ENCODE measurements at regions not wholly inside any gene's neighbourhood (a gene's known extent, or its start where the extent isn't known, plus 50 kb on each side); places are given as distances from the start of the nearest gene placed in this dataset.
A peak's percentile ranks its signal among the peaks of the same experiment; 100 is the strongest.

DNA sequence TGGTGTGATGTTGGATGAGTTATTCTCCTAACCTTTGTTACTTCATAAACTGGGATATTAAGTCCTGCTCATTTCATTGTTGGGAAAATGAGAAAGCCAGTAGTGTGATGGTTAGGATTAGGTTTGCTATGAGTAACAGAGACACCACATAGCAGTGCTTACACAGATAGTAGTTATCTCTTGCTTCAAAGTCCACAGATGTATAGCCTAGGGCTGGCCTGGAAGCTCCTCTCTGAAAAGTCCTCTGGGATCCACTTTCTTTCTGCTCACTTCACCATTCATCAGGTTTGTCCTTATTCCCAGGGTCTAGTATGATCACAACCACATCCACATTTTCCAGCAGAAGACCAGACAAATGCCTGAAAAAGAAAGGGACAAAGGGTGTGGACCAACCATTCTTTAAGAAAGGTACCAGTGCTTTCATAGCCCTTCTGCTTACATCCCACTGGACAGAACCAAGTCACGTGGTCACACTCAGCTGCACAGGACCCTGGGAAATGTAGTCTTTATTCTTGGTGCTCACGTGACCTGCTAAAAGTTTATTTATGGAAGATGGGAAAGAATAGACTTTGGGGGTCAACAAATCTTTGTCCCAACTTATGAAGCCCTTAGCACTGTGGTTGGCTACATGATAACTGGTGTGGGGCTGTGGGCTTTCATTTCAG is 108.9 kb downstream of the INSIG2 start:
- TF ChIP-seq, protein P1, sequence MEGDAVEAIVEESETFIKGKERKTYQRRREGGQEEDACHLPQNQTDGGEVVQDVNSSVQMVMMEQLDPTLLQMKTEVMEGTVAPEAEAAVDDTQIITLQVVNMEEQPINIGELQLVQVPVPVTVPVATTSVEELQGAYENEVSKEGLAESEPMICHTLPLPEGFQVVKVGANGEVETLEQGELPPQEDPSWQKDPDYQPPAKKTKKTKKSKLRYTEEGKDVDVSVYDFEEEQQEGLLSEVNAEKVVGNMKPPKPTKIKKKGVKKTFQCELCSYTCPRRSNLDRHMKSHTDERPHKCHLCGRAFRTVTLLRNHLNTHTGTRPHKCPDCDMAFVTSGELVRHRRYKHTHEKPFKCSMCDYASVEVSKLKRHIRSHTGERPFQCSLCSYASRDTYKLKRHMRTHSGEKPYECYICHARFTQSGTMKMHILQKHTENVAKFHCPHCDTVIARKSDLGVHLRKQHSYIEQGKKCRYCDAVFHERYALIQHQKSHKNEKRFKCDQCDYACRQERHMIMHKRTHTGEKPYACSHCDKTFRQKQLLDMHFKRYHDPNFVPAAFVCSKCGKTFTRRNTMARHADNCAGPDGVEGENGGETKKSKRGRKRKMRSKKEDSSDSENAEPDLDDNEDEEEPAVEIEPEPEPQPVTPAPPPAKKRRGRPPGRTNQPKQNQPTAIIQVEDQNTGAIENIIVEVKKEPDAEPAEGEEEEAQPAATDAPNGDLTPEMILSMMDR (IDR thresholded peaks at IDR 0.05; ENCODE audit: low read depth, low read length) = no peak
- TF ChIP-seq POLR2A (IDR thresholded peaks at IDR 0.05; ENCODE audit: extremely low read depth, insufficient read length) (no peak), MYC (IDR thresholded peaks at IDR 0.05; ENCODE audit: low read depth, low read length) (no peak)
- TF ChIP-seq, protein P2, sequence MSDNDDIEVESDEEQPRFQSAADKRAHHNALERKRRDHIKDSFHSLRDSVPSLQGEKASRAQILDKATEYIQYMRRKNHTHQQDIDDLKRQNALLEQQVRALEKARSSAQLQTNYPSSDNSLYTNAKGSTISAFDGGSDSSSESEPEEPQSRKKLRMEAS (IDR thresholded peaks at IDR 0.05; ENCODE audit: low read depth, low read length) = peak; percentile 65
